ENCODE measurements at regions not wholly inside any gene's neighbourhood (a gene's known extent, or its start where the extent isn't known, plus 50 kb on each side); places are given as distances from the start of the nearest gene placed in this dataset.

DNA sequence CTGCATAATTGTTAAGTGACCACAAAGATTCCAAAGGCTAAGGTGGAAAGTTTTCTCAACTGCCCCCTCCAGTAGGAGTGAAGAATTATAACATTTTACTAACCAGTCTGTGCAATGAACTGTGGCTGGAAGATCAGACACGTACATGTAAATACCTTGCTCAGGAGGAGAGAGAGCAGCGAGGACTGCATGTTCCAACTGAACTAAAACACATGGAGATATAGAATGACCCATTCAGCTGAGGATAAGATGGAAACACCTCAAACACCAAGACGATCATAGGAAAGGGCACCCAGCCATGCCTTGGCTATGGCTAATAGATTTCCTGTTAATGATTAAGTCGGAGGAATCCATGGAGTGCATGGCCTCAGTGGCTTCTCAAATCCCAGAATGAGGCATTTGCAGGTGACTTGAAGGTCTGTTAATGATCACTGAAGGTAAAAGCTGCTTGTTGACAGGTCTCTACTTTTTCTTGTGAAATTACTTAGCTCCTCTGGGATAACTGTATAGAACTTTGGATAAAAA lies 875.6 kb downstream of the TFAP2A start:
- Histone ChIP-seq H3K4me1 (ENCODE audit: control insufficient read depth, extremely low read depth, insufficient read depth, low read length) (peaks cover 23% of the 10 kb centered on the region), H3K27ac (ENCODE audit: insufficient read depth, low read depth, low read length) (no peak overlapping the region), H3K36me3 (ENCODE audit: control insufficient read depth in 2 of 2, extremely low read depth in 1 of 2, insufficient read depth in 2 of 2, low read length in 2 of 2) (no peaks in the 10 kb centered on the region), H3K9me1 (replicated peaks; ENCODE audit: control insufficient read depth, extremely low read depth, insufficient read depth, low read length) (no peaks in the 10 kb centered on the region), H3K27me3 (ENCODE audit: control insufficient read depth in 2 of 2, insufficient read depth in 2 of 2, low read length in 2 of 2) (no peaks in the 10 kb centered on the region), H3K4me2 (ENCODE audit: insufficient read depth, low read length) (no peak overlapping the region), H3K9me3 (replicated peaks; ENCODE audit: control insufficient read depth, insufficient read depth, low read length) (no peaks in the 10 kb centered on the region), H3K4me3 (replicated peaks in 1 of 3; ENCODE audit: insufficient read depth in 1 of 3, low read depth in 1 of 3, low read length in 3 of 3) (no peak overlapping the region), H4K20me1 (replicated peaks; ENCODE audit: control insufficient read depth, extremely low read depth, insufficient read depth, low read length) (no peaks in the 10 kb centered on the region), H3K79me2 (ENCODE audit: control insufficient read depth, insufficient read depth, low read length) (no peaks in the 10 kb centered on the region), H2AFZ (ENCODE audit: low read depth, low read length) (no peak overlapping the region), H3K9ac (replicated peaks; ENCODE audit: extremely low read depth, insufficient read depth, low read length) (no peak overlapping the region)
- ChIA-PET POLR2A (no interaction called here), CTCF (interaction anchor here (0.8 to 1.3 kb wide), 4 partner anchors 14 to 289 kb away, joined by 3 to 4 read pairs (median 3); no protein-coding TSS in a partner anchor)
- DNase-seq (ENCODE audit: low read depth, low spot score) (no peak), FAIRE-seq (no peak)
- intact Hi-C loops (cut with micrococcal nuclease), result loop anchor here (5.0 kb wide), 1 partner anchor 108 kb away; no protein-coding TSS in a partner anchor
- dilution Hi-C loops (cut with MboI; ENCODE audit: extremely low pct_ligation_motif_present, low sequenced_read_pairs), result no loop called here
- TF ChIP-seq MYC (IDR thresholded peaks at IDR 0.05; ENCODE audit: low read depth, low read length) (no peak), POLR2A (IDR thresholded peaks at IDR 0.05; ENCODE audit: low read depth, low read length) (no peak), EZH2 (IDR thresholded peaks at IDR 0.05; ENCODE audit: borderline replicate concordance, low read depth, low read length, severe bottlenecking) (no peak), FOS (IDR thresholded peaks at IDR 0.05; ENCODE audit: borderline replicate concordance, insufficient read depth, low read length) (no peak), GATA2 (IDR thresholded peaks at IDR 0.05; ENCODE audit: insufficient read depth, insufficient read length, low read depth, low read length) (no peak), POLR2AphosphoS5 (IDR thresholded peaks at IDR 0.05; ENCODE audit: insufficient read depth, low read depth, low read length) (no peak), JUN (IDR thresholded peaks at IDR 0.05; ENCODE audit: borderline replicate concordance, insufficient read depth, insufficient read length, low read depth) (no peak)
- TF ChIP-seq, protein P1, sequence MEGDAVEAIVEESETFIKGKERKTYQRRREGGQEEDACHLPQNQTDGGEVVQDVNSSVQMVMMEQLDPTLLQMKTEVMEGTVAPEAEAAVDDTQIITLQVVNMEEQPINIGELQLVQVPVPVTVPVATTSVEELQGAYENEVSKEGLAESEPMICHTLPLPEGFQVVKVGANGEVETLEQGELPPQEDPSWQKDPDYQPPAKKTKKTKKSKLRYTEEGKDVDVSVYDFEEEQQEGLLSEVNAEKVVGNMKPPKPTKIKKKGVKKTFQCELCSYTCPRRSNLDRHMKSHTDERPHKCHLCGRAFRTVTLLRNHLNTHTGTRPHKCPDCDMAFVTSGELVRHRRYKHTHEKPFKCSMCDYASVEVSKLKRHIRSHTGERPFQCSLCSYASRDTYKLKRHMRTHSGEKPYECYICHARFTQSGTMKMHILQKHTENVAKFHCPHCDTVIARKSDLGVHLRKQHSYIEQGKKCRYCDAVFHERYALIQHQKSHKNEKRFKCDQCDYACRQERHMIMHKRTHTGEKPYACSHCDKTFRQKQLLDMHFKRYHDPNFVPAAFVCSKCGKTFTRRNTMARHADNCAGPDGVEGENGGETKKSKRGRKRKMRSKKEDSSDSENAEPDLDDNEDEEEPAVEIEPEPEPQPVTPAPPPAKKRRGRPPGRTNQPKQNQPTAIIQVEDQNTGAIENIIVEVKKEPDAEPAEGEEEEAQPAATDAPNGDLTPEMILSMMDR (IDR thresholded peaks at IDR 0.05; ENCODE audit: extremely low read depth in 1 of 2, insufficient read depth in 1 of 2, low read depth in 1 of 2, low read length in 2 of 2), result no peak
- TF ChIP-seq, protein P2, sequence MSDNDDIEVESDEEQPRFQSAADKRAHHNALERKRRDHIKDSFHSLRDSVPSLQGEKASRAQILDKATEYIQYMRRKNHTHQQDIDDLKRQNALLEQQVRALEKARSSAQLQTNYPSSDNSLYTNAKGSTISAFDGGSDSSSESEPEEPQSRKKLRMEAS (IDR thresholded peaks at IDR 0.05; ENCODE audit: insufficient read depth, insufficient read length), result no peak
- BruUV-seq (replicated peaks), result no TSS peak
